Erythroblast (primary cell): ENCODE measurements at regions not wholly inside any gene's neighbourhood (a gene's known extent, or its start where the extent isn't known, plus 50 kb on each side); places are given as distances from the start of the nearest gene placed in this dataset.

Source experiments
- GATA1 ChIP-seq: IDR thresholded peaks from 2 replicates; pipeline ENCODE4 v1.6.1; 2011; ENCODE audit warnings: low read depth, mild to moderate bottlenecking, control low read depth, low read length, moderate library complexity
- POLR2A ChIP-seq: IDR thresholded peaks from 2 replicates; pipeline ENCODE4 v1.6.1; 2011; ENCODE audit warnings: mild to moderate bottlenecking, low read length

DNA sequence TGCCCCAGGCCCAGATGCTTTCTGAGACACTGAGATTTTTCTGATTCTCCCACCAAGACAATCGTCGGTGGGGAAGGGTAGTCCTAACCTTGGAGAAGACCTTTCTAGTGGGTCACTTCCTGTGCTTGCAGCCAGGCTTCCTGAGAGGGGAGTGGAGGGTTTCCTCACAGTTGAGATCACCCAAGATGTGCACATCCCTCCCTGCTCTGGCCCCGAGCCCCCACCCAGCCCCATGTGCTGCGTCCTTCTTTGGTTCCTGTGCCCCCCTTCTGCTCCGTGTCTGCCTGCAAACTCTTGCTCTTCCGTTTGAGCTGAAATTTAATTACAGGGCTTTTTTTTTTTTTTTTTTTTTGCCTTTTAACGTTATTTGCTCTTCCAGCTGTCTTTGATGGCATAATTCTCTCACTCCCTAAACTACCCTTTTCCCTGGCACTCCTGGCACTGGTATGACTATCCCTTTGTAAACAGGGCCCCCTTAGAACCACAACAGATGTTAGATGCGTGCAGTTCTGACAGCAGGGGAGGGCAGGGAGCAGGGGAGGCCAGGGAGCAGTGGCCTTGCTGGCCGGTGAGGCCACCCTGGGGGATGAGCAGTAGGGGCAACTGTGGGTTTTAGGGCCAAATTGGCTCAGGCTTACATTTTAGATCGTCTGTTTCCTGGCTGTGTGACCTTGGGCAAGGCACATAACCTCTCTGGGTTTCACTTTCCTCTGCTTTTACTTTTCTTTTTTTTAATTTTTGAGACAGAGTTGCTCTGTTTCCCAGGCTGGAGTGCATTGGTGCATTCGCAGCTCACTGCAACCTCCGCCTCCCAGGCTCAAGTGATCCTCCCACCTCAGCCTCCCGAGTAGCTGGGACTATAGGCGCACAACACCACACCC is 144.5 kb downstream of the PHETA1 start:
- no peak for TF ChIP-seq POLR2A
- no peak for TF ChIP-seq GATA1
